Trophoblast cell (in vitro differentiated cells and primary cell): ENCODE measurements at regions not wholly inside any gene's neighbourhood (a gene's known extent, or its start where the extent isn't known, plus 50 kb on each side); places are given as distances from the start of the nearest gene placed in this dataset.

Source experiments
- DNase-seq, 2 donors: peaks; one replicate each; pipeline ENCODE4 v3.0.0-alpha.2; 2016
- H2AFZ ChIP-seq: 2 replicates; pipeline ENCODE4 v1.6.1; 2013; ENCODE audit warnings: low read length, moderate library complexity, mild to moderate bottlenecking; ENCODE audit not compliant: insufficient read depth, poor library complexity
- H2AK5ac ChIP-seq: 2 replicates; pipeline ENCODE4 v1.6.1; 2013; ENCODE audit warnings: mild to moderate bottlenecking, low read length
- H2BK120ac ChIP-seq: 2 replicates; pipeline ENCODE4 v1.6.1; 2013; ENCODE audit warnings: low read length, mild to moderate bottlenecking, moderate library complexity; ENCODE audit not compliant: insufficient read depth, poor library complexity
- H2BK12ac ChIP-seq: 2 replicates; pipeline ENCODE4 v1.6.1; 2013; ENCODE audit warnings: mild to moderate bottlenecking, low read length, moderate library complexity
- H2BK5ac ChIP-seq: 2 replicates; pipeline ENCODE4 v1.6.1; 2013; ENCODE audit warnings: low read length, low read depth, moderate library complexity, mild to moderate bottlenecking; ENCODE audit not compliant: poor library complexity
- H3K14ac ChIP-seq: 2 replicates; pipeline ENCODE4 v1.6.1; 2013; ENCODE audit warnings: mild to moderate bottlenecking, low read length
- H3K18ac ChIP-seq: 2 replicates; pipeline ENCODE4 v1.6.1; 2013; ENCODE audit warnings: mild to moderate bottlenecking, low read length
- H3K23ac ChIP-seq: 2 replicates; pipeline ENCODE4 v1.6.1; 2013; ENCODE audit warnings: low read length
- H3K27ac ChIP-seq: 2 replicates; pipeline ENCODE4 v1.5.1; 2013; ENCODE audit warnings: low read depth, mild to moderate bottlenecking, inconsistent platforms, low read length, moderate library complexity
- H3K27me3 ChIP-seq: 2 replicates; pipeline ENCODE4 v1.6.1; 2013; ENCODE audit warnings: inconsistent platforms, mild to moderate bottlenecking, low read length, moderate library complexity; ENCODE audit not compliant: insufficient read depth
- H3K36me3 ChIP-seq, 2 experiments: 1 replicate in 1 of 2; 2 replicates in 1 of 2; pipeline ENCODE4 v1.6.1; 2013; ENCODE audit warnings: low read length in 2 of 2, mild to moderate bottlenecking in 2 of 2, moderate library complexity in 1 of 2; ENCODE audit not compliant: insufficient read depth in 2 of 2, control insufficient read depth in 1 of 2
- H3K4ac ChIP-seq: 2 replicates; pipeline ENCODE4 v1.6.1; 2013; ENCODE audit warnings: low read depth, mild to moderate bottlenecking, low read length, moderate library complexity
- H3K4me1 ChIP-seq, 2 experiments: 1 replicate in 1 of 2; 2 replicates in 1 of 2; pipeline ENCODE4 v1.6.1; 2013; ENCODE audit warnings: low read length in 2 of 2, mild to moderate bottlenecking in 2 of 2, moderate library complexity in 1 of 2; ENCODE audit not compliant: insufficient read depth in 2 of 2, control insufficient read depth in 1 of 2
- H3K4me2 ChIP-seq: 2 replicates; pipeline ENCODE4 v1.6.1; 2013; ENCODE audit warnings: inconsistent platforms, mild to moderate bottlenecking, low read length, moderate library complexity
- H3K4me3 ChIP-seq: 2 replicates; pipeline ENCODE4 v1.5.1; 2013; ENCODE audit warnings: mild to moderate bottlenecking, low read depth, low read length, inconsistent platforms
- H3K79me1 ChIP-seq: one replicate; pipeline ENCODE4 v1.6.1; 2013; ENCODE audit warnings: low read length
- H3K79me2 ChIP-seq: 2 replicates; pipeline ENCODE4 v1.6.1; 2013; ENCODE audit warnings: low read length, mild to moderate bottlenecking; ENCODE audit not compliant: control insufficient read depth, insufficient read depth, poor library complexity
- H3K9ac ChIP-seq: 2 replicates; pipeline ENCODE4 v1.6.1; 2013; ENCODE audit warnings: mild to moderate bottlenecking, low read length
- H3K9me3 ChIP-seq: 2 replicates; pipeline ENCODE4 v1.6.1; 2013; ENCODE audit warnings: low read depth, mild to moderate bottlenecking, control low read depth, inconsistent platforms, low read length; ENCODE audit not compliant: insufficient read depth
- H4K12ac ChIP-seq: 2 replicates; pipeline ENCODE4 v1.6.1; 2013; ENCODE audit warnings: low read depth, mild to moderate bottlenecking, low read length, moderate library complexity
- H4K8ac ChIP-seq: 2 replicates; pipeline ENCODE4 v1.6.1; 2013; ENCODE audit warnings: low read depth, mild to moderate bottlenecking, low read length, moderate library complexity
- H4K91ac ChIP-seq: one replicate; pipeline ENCODE4 v1.6.1; 2013; ENCODE audit warnings: low read depth, mild to moderate bottlenecking, low read length, moderate library complexity
- WGBS: extraction: QIAGEN DNeasy Blood & Tissue Kit; methylation state at CpG from one replicate; pipeline ENCODE4 v1.1.7; 2013; ENCODE audit warnings: missing lambda C conversion rate; ENCODE audit not compliant: insufficient read length, insufficient coverage; ENCODE audit errors: extremely low coverage; 5-methylcytosine and 5-hydroxymethylcytosine counted together

DNA sequence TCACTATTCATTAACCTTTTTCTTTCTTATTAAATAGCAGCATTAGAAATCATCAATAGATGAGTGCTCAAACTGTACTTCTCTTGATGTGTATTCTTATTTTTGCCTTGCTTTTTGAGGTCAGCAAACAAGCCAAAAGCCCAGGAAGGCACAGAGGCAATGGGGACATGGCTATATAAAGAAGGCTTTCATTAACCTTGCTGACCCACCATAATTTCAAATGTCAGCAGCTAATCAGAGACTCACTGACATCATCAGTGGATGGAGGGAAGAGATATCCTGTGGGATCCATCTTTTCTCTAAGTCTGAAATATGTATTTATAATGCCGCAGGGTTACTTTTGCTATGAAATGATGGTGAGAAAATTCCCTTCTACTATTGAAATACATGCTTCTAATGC, 1162.8 kb upstream of the ACVR2A start:
- Histone ChIP-seq H3K14ac (no peak overlapping the region), H4K8ac (no peak overlapping the region), H3K9me3 (no peaks in the 10 kb centered on the region), H4K91ac (no peak overlapping the region), H3K79me1 (no peaks in the 10 kb centered on the region), H3K23ac (no peak overlapping the region), H3K27me3 (no peaks in the 10 kb centered on the region), H3K79me2 (no peaks in the 10 kb centered on the region), H2BK120ac (no peak overlapping the region), H3K4me3 (no peak overlapping the region), H3K36me3 (no peaks in the 10 kb centered on the region), H2AK5ac (no peak overlapping the region), H2AFZ (no peak overlapping the region), H3K4me1 (no peaks in the 10 kb centered on the region), H3K4me2 (no peak overlapping the region), H2BK12ac (no peak overlapping the region), H3K27ac (no peak overlapping the region), H3K4ac (no peak overlapping the region), H4K12ac (no peak overlapping the region), H2BK5ac (no peak overlapping the region), H3K9ac (no peak overlapping the region), H3K18ac (no peak overlapping the region)
- no peak for DNase-seq
- no CpG with 5 or more reads among the region's 1 CpG for WGBS

DNA sequence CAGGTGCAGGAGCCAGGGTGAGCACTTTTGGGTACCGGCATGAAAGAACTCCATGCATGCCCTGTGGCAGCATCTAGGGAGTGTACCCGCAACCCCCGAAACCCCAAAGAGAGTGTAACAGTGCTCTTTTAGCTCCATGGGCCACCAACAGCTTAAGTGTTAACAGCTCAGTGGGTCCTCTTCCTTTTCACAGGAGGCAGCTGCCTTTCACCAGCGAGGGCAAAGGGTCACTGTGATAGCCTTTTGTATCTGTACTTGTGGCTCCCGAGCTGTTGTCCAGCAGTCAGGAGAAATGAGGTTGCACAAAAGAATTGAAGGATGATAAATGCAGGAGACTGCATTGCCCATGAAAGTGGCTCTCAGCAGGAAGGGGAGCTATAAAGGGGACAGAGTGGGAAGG, 1166.3 kb upstream of the ACVR2A start:
- Histone ChIP-seq H3K79me2 (no peaks in the 10 kb centered on the region), H3K9ac (no peak overlapping the region), H3K9me3 (no peaks in the 10 kb centered on the region)

DNA sequence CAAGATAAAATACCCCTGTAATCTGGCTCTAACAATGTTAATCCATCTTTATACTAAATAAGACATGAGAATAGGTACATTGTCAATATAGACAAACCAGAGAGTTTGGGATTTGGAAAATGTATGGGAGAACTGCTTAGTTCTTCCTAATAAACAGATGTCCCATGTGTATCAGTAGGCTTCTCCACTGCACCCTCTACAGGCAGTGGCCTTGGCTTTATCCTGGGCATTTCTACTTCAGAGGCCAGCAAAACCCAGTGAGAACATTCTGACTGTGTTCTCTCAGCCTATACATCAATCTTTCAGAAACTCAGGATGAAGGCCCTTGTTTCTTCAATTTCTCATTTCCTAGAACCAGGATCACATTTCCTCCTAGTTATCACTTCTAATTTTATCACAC, 1167.5 kb upstream of the ACVR2A start:
- DNase-seq, result no peak
- H2AFZ ChIP-seq, result no peak overlapping the region
- no peak overlapping the region for H2AK5ac ChIP-seq
- no peaks in the 10 kb centered on the region for H3K79me1 ChIP-seq
- H3K18ac ChIP-seq, result no peak overlapping the region
- no peak overlapping the region for H3K9ac ChIP-seq
- H3K4ac ChIP-seq, result no peak overlapping the region
- H3K79me2 ChIP-seq, result no peaks in the 10 kb centered on the region
- no peak overlapping the region for H2BK12ac ChIP-seq
- H4K12ac ChIP-seq, result no peak overlapping the region
- H3K4me1 ChIP-seq, result no peaks in the 10 kb centered on the region
- H3K23ac ChIP-seq, result no peak overlapping the region
- no peaks in the 10 kb centered on the region for H3K27me3 ChIP-seq
- no peaks in the 10 kb centered on the region for H3K9me3 ChIP-seq
- no peak overlapping the region for H2BK120ac ChIP-seq
- no peak overlapping the region for H3K14ac ChIP-seq
- no peak overlapping the region for H4K91ac ChIP-seq
- no peak overlapping the region for H4K8ac ChIP-seq
- no peaks in the 10 kb centered on the region for H3K36me3 ChIP-seq
- H2BK5ac ChIP-seq, result no peak overlapping the region
- H3K27ac ChIP-seq, result no peak overlapping the region
- no peak overlapping the region for H3K4me3 ChIP-seq
- H3K4me2 ChIP-seq, result no peak overlapping the region

More for the DNA sequence above, 1166.3 kb upstream of the ACVR2A start:
- no peak overlapping the region for H2BK5ac ChIP-seq
- no CpG with 5 or more reads among the region's 5 CpGs for WGBS
- no peak overlapping the region for H3K4me3 ChIP-seq
- H3K18ac ChIP-seq, result no peak overlapping the region
- DNase-seq, result no peak
- H3K27me3 ChIP-seq, result no peaks in the 10 kb centered on the region
- H2BK12ac ChIP-seq, result no peak overlapping the region
- no peaks in the 10 kb centered on the region for H3K4me1 ChIP-seq
- H3K27ac ChIP-seq, result no peak overlapping the region
- H2BK120ac ChIP-seq, result no peak overlapping the region
- no peak overlapping the region for H3K4ac ChIP-seq
- no peak overlapping the region for H2AFZ ChIP-seq
- H3K4me2 ChIP-seq, result no peak overlapping the region
- H4K12ac ChIP-seq, result no peak overlapping the region
- H3K14ac ChIP-seq, result no peak overlapping the region
- H4K91ac ChIP-seq, result no peak overlapping the region
- H2AK5ac ChIP-seq, result no peak overlapping the region
- no peak overlapping the region for H3K23ac ChIP-seq
- H4K8ac ChIP-seq, result no peak overlapping the region
- H3K79me1 ChIP-seq, result no peaks in the 10 kb centered on the region
- no peaks in the 10 kb centered on the region for H3K36me3 ChIP-seq

DNA sequence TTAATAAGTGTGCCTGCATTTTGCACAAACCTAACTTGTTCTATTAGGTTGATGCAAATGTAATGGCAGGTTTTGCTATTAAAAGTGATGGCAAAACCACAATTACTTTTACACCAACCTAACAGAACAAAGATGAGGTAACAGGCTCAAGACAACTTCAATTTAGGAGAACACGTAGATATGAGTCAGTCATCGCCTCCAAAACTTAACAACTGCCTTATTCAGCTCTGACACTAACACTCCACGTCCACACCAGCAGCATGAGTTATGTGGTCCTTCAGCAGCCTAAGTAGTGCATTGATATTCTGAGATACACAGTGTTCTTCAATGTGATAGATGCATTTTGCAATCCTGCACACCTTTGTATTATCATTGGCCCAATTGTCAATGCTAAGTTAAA, 1175.1 kb upstream of the ACVR2A start:
- H4K12ac ChIP-seq, result no peak overlapping the region
- H3K4ac ChIP-seq, result no peak overlapping the region
- H3K9me3 ChIP-seq, result no peaks in the 10 kb centered on the region
- no peak overlapping the region for H3K18ac ChIP-seq
- H2BK120ac ChIP-seq, result no peak overlapping the region
- no CpG with 5 or more reads among the region's 3 CpGs for WGBS
- no peak overlapping the region for H4K91ac ChIP-seq
- H3K4me1 ChIP-seq, result no peaks in the 10 kb centered on the region
- H4K8ac ChIP-seq, result no peak overlapping the region
- H2AK5ac ChIP-seq, result no peak overlapping the region
- no peak overlapping the region for H2AFZ ChIP-seq
- H2BK5ac ChIP-seq, result no peak overlapping the region
- no peak overlapping the region for H3K27ac ChIP-seq
- DNase-seq, result no peak
- no peaks in the 10 kb centered on the region for H3K79me2 ChIP-seq
- no peak overlapping the region for H3K4me2 ChIP-seq
- no peak overlapping the region for H3K9ac ChIP-seq
- H3K23ac ChIP-seq, result no peak overlapping the region
- no peaks in the 10 kb centered on the region for H3K79me1 ChIP-seq
- H3K27me3 ChIP-seq, result no peaks in the 10 kb centered on the region
- no peak overlapping the region for H3K14ac ChIP-seq
- no peak overlapping the region for H2BK12ac ChIP-seq
- no peak overlapping the region for H3K4me3 ChIP-seq
- no peaks in the 10 kb centered on the region for H3K36me3 ChIP-seq

DNA sequence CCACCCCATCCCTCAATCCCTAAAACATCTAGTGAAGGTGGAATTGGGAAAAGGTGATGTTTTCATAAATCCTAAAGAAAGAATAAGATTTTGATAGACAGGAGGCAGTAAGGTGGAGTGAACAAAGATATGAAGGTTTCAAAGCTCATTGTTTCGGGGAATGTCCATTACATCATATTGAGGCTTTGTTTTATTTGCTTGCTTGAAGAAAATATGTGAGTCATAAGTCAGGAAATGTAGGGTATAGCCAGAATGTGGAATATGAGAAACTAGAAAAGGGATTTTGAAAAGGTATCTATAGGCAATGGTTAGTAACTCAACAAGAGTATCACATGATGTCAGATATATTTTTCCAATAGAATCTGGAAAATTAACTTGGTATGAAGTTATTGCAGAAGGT, 1178.5 kb upstream of the ACVR2A start:
- Histone ChIP-seq H2BK120ac (no peak overlapping the region), H4K8ac (no peak overlapping the region), H3K4ac (no peak overlapping the region), H2AFZ (no peak overlapping the region), H3K4me1 (no peaks in the 10 kb centered on the region), H3K27me3 (no peaks in the 10 kb centered on the region), H3K4me2 (no peak overlapping the region), H4K12ac (no peak overlapping the region), H3K9me3 (no peaks in the 10 kb centered on the region), H3K14ac (no peak overlapping the region), H2BK5ac (no peak overlapping the region), H4K91ac (no peak overlapping the region), H3K23ac (no peak overlapping the region), H2BK12ac (no peak overlapping the region), H3K4me3 (no peak overlapping the region), H3K27ac (no peak overlapping the region), H2AK5ac (no peak overlapping the region), H3K79me2 (no peaks in the 10 kb centered on the region), H3K18ac (no peak overlapping the region), H3K36me3 (no peaks in the 10 kb centered on the region), H3K9ac (no peak overlapping the region), H3K79me1 (no peaks in the 10 kb centered on the region)
- no peak for DNase-seq
- no CpG with 5 or more reads among the region's 1 CpG for WGBS
